ENCODE measurements at regions not wholly inside any gene's neighbourhood (a gene's known extent, or its start where the extent isn't known, plus 50 kb on each side); places are given as distances from the start of the nearest gene placed in this dataset.

DNA sequence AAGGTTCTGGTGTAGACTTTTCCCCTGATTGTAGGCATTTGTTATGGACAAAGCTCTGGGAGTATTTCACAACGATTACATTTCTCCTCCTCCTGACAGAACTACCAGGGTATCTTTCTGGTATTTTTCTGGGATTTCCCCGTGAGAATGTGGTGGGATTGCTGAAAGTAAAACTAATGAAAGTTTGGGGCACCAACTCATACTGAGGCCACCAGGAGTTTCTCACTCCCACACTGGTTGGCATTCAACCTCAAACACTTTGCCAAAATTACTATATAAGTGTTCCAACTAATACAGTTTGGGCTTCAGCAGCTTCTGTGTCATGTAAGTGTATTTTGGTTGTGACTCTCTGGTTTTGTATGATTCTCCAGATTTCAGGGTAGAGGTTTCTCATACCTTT, 855.1 kb downstream of the GLUD2 start:
- intact Hi-C loops (cut with DNase I): no loop called here
- DNase-seq: no peak

- intact Hi-C loops (cut with DNase I): no loop called here
- DNase-seq: no peak
Measured at GRCh38 chrX:121903961-121904360, 856.6 kb downstream of the GLUD2 start.

DNA sequence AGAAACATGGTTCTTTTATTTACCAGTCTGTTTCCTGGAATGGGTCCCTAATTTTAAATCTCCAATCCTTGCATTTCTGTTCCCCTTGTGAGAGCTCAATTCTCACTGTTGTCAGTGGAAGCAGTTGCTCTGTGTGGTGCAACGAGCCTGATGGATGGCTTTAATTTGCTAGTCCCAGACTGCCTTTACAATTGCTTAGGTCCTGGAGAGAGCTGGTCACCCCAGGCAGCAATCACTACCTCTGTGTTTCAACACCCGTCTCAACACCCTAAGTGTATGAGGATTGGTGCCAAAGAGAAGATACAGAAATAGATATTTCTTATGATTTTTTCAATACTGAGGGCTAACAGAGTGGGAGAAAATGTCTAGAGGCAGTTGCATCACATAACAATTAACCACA, 873.8 kb downstream of the GLUD2 start:
- intact Hi-C loops (cut with DNase I): no loop called here
- no peak for DNase-seq

DNA sequence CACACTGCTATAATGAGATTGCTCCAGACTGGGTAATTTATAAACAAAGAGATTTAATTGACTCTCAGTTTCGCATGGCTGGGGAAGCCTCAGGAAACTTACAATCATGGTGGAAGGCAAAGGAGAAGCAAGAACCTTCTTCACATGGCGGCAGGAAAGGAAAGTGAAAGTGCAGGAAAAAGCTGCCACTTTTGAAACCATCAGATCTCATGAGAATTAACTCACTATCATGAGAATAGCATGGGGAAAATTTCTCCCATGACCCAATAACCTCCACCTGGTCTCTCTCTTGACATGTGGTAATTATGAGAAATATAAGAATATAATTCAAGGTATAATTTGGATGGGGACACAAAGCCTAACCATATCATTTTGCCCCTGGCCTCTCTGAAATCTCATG, 884.2 kb downstream of the GLUD2 start:
- intact Hi-C loops (cut with DNase I): no loop called here
- DNase-seq: no peak

- intact Hi-C loops (cut with DNase I): no loop called here
- DNase-seq: no peak
Measured at GRCh38 chrX:121932688-121933087, 885.3 kb downstream of the GLUD2 start.

GRCh38 chrX:121949041-121949760, 901.8 kb downstream of the GLUD2 start:
- intact Hi-C loops (cut with DNase I): no loop called here
- no peak for DNase-seq

DNA sequence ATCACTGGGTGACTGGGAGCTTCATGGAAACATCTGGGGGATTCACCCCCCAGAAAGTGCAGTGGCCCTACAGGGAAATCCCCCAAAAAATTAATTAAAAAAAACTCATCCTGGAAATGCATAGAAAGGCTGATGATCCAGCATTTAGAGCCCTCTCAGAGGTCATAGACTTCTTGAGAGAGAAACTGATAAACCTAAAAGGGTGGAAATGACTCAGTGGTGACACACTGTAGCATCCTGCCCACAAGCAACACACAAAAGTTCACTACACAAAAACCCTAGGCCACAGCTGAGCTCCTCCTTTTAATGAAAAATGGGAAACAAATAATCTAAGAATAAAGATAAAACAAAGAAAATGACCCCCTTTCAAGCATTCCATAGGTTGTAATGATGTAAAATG, 911.5 kb downstream of the GLUD2 start:
- DNase-seq: no peak
- intact Hi-C loops (cut with DNase I): no loop called here

DNA sequence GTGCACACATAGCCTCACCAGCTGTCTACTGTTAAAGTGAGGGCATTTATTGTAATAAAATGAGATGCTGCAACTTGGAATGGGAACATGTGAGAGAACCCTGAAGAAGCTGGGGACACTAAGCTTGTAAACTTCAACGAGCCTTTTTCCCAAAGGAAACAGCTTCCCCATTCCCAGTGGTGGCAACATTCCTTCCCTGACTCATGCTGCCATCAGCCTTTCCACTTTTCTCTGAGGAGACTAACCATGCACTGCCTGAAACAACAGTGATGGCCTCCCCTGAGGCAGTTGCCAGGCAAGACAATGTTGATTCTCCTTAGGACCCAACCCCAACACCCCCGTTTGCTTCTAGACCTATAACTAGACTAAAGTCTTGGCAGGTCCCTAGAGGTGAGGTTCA, 928.3 kb downstream of the GLUD2 start:
- intact Hi-C loops (cut with DNase I): no loop called here
- DNase-seq: no peak

- intact Hi-C loops (cut with DNase I): no loop called here
- DNase-seq: no peak
Measured at GRCh38 chrX:121987163-121987562, 939.8 kb downstream of the GLUD2 start.

GRCh38 chrX:121987835-121988234, 940.4 kb downstream of the GLUD2 start:
- no peak for DNase-seq

GRCh38 chrX:122004127-122004526, 956.7 kb downstream of the GLUD2 start:
- intact Hi-C loops (cut with DNase I): no loop called here
- no peak for DNase-seq

More at GRCh38 chrX:121987835-121988234, 940.4 kb downstream of the GLUD2 start:
- intact Hi-C loops (cut with DNase I): no loop called here

DNA sequence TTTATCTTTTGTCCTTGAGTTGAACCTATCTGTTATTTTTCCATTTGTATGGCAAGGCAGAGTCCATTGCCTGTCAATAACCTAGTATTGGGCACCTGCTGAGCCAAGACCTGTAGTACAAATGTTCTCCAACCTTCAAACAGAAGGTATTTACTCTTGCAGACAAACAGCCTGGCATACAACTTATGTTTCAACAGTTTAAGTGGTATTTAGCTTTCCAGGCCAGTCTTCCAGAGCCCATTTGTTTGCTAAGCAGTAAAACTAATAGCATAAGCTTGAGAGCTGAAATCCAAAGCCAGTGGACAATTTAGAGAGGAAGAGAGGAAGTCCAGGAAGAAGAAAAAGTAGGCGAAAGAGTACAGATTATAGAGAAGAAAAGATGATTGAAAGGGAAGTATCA, 979.3 kb downstream of the GLUD2 start:
- intact Hi-C loops (cut with DNase I): no loop called here

DNA sequence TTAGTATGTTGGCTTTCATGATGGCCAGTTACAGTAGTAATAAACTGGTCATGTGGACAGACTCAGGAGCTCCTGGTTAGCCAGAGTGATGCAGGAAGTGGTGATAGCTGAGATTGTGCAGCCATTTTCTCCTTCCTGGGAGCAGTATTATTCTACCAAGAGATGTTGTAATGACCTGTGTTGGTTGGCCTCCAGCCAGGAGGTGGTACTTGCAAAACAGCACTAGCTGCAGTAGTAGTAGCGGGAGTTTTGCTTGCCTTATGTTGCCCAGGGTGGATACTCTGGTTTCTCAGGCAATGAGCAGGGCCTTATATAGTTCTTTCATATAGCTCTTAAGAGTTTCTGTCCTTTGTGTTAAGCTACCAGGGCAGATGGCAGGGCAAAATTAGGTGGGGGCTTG, 998.8 kb downstream of the GLUD2 start:
- intact Hi-C loops (cut with DNase I): no loop called here

More for the DNA sequence above, 979.3 kb downstream of the GLUD2 start:
- DNase-seq: no peak

GRCh38 chrX:122046815-122047214, 999.4 kb downstream of the GLUD2 start:
- intact Hi-C loops (cut with DNase I): no loop called here
- DNase-seq: no peak

More for the DNA sequence above, 998.8 kb downstream of the GLUD2 start:
- no peak for DNase-seq

DNA sequence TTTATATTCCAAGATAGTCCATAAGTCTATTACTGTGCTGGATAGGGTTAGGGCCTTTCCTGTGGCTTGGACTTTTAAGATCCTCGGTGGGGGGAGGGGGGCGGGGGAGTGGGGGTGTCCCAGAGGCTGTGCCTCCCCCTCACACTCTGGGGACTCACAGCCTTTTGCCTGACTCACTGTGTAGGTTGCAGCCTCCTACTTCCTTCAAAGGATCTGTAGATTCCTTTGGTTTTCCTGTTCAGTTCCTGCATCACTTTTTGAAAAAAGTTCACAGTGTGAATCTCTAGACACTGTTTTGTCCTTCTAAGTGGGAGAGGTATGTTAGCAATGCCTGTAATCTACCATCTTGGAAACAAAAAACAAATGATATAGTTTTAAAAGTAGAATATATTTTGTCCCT, 999.9 kb downstream of the GLUD2 start:
- intact Hi-C loops (cut with DNase I): no loop called here
- no peak for DNase-seq

- intact Hi-C loops (cut with DNase I): no loop called here
- no peak for DNase-seq
Measured at GRCh38 chrX:122055460-122055859, 1008.0 kb downstream of the GLUD2 start.

- intact Hi-C loops (cut with DNase I): no loop called here
- DNase-seq: no peak
Measured at GRCh38 chrX:122055979-122056715, 1008.7 kb downstream of the GLUD2 start.

GRCh38 chrX:122076241-122076640, 1028.8 kb downstream of the GLUD2 start:
- intact Hi-C loops (cut with DNase I): no loop called here
- DNase-seq: no peak

DNA sequence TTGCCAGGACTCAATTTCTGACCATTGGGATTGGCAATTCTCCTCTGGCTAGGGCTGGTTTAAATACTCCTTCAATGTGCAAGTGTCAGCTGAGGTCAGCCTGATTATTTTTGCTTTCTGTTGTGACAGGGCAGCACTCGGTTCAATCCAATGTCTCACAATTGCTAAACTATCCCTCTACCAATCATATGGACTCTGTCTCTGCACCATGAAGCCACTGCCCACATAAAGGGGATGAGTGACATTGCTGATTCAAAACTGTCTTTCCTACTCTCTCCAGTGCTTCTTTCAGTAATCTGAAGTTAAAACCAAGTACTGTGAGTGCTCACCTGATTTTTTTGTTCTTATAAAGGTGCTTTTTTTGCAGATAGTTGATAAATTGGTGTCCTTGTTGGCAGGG, 1030.7 kb downstream of the GLUD2 start:
- DNase-seq: no peak
- intact Hi-C loops (cut with DNase I): no loop called here

DNA sequence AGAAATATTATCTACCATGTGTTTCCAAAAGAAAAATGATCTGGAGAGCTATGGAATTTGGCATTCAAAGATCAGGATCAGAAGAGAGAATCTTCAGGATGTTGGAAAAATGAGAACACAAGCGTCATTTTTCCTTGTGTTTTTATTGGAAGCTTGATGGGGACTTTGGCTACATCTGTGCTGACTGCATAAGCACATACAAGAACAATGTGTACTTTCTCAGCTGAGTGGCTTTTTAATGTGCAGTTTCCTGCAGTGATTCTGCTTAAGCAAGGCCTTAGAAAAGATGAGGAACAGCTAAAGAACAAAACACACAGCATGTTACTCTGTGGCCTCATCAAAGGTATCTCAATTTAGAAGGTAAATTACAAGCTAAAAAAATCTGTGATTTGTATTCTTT, 1039.9 kb downstream of the GLUD2 start:
- intact Hi-C loops (cut with DNase I): no loop called here
- DNase-seq: no peak

DNA sequence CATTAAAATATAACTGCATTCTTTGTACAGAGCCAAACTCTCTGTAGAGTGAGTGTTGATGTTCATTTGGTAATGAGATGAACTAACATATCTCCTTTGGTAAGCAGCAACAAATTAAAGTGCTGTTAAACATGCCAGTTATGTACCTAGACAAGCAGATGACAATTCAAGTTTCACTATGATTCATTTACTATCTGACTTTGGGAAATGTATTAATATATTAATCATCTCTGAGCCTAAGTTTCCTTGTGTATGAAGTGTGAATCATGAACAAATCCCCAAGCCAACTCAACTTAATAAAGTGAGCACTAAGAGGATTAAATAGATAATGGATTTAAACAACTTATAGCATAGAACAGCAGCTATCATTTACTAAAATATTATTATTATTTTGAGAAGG, 1044.2 kb downstream of the GLUD2 start:
- intact Hi-C loops (cut with DNase I): no loop called here
- DNase-seq: no peak

All from head of caudate nucleus (tissue), 42 donors.